C4-2B (cell line): ENCODE measurements at regions not wholly inside any gene's neighbourhood (a gene's known extent, or its start where the extent isn't known, plus 50 kb on each side); places are given as distances from the start of the nearest gene placed in this dataset.

Experiments used
- ZFX ChIP-seq: fragments of 450-650 bp; IDR thresholded peaks from 2 replicates; pipeline ENCODE4 v1.6.1; 2017
- TF ChIP-seq, protein P1 (sequence below): fragments of 450-650 bp; conservative IDR thresholded peaks from 2 replicates; pipeline ENCODE4 v1.5.1; 2017; ENCODE audit warnings: mild to moderate bottlenecking

DNA sequence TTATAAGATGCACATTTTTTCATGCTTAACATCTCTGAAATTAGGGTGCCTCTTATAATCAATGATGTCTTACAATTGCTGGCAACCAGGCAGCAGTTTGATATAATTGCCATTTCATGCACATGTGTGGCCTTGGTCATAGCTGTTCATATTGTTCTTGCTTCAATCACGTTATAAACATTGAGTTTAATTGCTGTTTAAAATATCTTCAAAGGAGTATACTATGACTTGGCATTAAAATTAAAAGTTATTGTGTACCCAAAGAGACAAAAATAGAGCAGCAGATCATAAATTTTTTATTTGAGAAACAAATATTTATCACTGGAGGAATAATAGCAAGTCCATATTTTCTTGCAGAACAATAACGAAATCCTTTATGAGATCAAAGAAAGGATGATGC is 325.5 kb downstream of the LMX1A start:
- TF ChIP-seq, protein P1, sequence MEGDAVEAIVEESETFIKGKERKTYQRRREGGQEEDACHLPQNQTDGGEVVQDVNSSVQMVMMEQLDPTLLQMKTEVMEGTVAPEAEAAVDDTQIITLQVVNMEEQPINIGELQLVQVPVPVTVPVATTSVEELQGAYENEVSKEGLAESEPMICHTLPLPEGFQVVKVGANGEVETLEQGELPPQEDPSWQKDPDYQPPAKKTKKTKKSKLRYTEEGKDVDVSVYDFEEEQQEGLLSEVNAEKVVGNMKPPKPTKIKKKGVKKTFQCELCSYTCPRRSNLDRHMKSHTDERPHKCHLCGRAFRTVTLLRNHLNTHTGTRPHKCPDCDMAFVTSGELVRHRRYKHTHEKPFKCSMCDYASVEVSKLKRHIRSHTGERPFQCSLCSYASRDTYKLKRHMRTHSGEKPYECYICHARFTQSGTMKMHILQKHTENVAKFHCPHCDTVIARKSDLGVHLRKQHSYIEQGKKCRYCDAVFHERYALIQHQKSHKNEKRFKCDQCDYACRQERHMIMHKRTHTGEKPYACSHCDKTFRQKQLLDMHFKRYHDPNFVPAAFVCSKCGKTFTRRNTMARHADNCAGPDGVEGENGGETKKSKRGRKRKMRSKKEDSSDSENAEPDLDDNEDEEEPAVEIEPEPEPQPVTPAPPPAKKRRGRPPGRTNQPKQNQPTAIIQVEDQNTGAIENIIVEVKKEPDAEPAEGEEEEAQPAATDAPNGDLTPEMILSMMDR, result no peak
- no peak for TF ChIP-seq ZFX
